GM12891 (cell line): ENCODE measurements at regions not wholly inside any gene's neighbourhood (a gene's known extent, or its start where the extent isn't known, plus 50 kb on each side); places are given as distances from the start of the nearest gene placed in this dataset.
A peak's percentile ranks its signal among the peaks of the same experiment; 100 is the strongest.

ENCODE experiments used
- DNase-seq: peaks from one replicate; pipeline ENCODE4 v3.0.0; 2011; ENCODE audit warnings: low spot score; ENCODE audit not compliant: insufficient read length
- FAIRE-seq: peaks from 2 replicates; lab custom pipeline; 2011; peaks lifted over from hg19 to GRCh38; lab: Jason Lieb, UNC
- PAX5 ChIP-seq: IDR thresholded peaks from 2 replicates; pipeline ENCODE4 v1.6.1; 2011; ENCODE audit warnings: low read length, moderate library complexity, mild to moderate bottlenecking; ENCODE audit not compliant: insufficient read depth, severe bottlenecking
- POLR2A ChIP-seq: IDR thresholded peaks from 2 replicates; pipeline ENCODE4 v1.6.1; 2011; ENCODE audit warnings: low read depth, low read length, control low read depth
- POLR2AphosphoS5 ChIP-seq: IDR thresholded peaks from 2 replicates; pipeline ENCODE4 v1.6.1; 2011; ENCODE audit warnings: low read depth, low read length, control low read depth
- POU2F2 ChIP-seq: IDR thresholded peaks from 2 replicates; pipeline ENCODE4 v1.6.1; 2011; ENCODE audit warnings: low read depth, mild to moderate bottlenecking, control low read depth, low read length, moderate library complexity
- SPI1 ChIP-seq: IDR thresholded peaks from 2 replicates; pipeline ENCODE4 v1.6.1; 2011; ENCODE audit warnings: low read depth, low read length, control low read depth
- TAF1 ChIP-seq: IDR thresholded peaks from 2 replicates; pipeline ENCODE4 v1.6.1; 2011; ENCODE audit warnings: low read depth, low read length, control low read depth

DNA sequence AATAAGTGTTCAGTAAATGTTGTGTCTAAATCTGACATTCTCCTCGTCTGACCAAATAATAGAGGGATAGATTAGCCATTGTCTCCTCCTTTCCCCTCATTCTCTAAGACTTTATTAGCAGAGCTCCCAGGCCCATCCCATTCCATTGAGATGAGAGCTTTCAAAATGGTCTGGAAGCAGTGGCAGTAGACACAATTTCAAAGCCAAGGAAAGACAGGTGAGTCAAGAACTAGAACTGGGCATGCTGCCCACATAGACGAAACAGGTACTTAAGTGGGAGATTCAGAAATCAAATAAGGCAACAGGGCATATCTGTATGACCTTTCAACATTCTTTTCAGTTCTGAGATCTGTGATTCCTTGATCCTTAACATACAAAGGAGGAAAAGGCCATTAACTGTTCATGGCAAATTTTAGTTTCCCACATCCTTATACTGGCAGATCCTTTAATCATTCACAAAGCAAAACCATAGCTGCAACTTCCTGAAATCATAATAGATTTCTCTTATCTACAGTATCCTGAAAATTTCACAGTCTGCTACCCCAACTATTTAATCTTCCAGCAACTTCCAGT, 96.6 kb upstream of the KCNA4 start:
- TF ChIP-seq POU2F2 (no peak), POLR2A (no peak), PAX5 (no peak), TAF1 (no peak)
- DNase-seq (no peak), FAIRE-seq (no peak)

DNA sequence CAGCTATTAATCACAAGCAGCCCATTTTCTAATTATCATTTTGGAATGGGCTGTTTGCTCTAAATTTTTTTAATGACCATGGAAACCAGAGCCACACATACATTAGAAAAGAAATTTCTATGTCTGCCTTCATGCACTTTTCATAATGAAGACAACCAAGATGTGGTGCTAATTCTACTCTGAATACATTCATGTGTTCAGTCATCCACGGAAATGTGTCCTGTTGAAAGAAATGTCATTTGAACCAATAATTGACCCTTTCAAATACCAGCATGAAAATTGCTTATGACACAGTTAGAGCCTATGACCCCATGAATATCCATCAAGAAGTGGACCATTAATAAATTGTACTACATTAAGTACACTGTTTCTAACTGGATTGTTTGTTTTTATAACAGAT, 99.7 kb upstream of the KCNA4 start:
- DNase-seq (no peak), FAIRE-seq (no peak)
- TF ChIP-seq POLR2A (no peak), PAX5 (no peak), TAF1 (no peak), POLR2AphosphoS5 (no peak), SPI1 (no peak), POU2F2 (no peak)

DNA sequence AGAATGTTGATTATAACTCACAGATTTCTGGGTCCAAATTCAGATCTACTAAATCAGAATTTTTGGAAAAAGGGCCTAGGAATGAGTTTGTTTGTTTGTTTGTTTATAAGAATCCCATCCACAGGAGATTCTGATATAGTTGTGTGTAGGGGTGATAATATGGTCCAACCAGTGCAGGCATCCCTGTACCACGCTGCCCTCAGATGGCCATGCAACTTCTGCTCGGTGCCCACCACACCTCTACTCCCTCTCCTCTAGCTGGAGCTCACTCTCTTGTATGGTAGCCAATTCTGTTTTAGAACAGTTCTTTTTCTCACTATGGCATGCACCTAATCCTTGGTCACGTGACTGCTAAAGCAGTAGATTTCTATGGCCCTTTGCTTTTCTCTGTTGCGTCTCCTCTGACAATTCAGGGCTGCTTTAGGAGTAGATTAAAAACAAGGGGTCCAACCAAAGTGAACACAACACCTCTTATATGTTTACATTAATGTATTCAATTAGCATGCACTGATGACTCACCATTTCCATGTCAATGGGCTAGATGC, 103.3 kb upstream of the KCNA4 start:
- no peak for FAIRE-seq
- TF ChIP-seq POLR2AphosphoS5 (no peak), POU2F2 (no peak), POLR2A (no peak), PAX5 (no peak), TAF1 (no peak), SPI1 (no peak)
- no peak for DNase-seq

DNA sequence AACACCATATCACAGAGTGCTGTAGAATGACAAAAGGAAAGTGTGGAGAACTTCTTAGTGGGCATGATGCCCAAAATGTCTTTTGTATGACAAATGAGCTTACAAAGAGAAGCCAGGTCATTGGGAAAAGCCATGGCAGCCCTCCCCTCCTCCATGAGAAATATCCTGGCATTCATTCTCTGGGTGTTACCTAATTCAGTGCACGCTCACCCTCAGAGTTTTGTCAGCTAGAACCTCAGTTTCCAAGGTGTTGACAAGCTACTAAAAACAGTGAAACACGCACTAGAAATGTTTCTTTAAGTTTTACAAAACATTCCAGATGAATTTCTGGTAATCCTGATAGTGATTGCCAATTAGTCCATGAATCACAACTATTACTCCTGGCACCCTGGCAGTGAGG, 105.4 kb upstream of the FSHB start:
- DNase-seq (no peak), FAIRE-seq (no peak)
- TF ChIP-seq SPI1 (no peak), POLR2AphosphoS5 (no peak), POU2F2 (no peak), PAX5 (no peak), POLR2A (no peak)

DNA sequence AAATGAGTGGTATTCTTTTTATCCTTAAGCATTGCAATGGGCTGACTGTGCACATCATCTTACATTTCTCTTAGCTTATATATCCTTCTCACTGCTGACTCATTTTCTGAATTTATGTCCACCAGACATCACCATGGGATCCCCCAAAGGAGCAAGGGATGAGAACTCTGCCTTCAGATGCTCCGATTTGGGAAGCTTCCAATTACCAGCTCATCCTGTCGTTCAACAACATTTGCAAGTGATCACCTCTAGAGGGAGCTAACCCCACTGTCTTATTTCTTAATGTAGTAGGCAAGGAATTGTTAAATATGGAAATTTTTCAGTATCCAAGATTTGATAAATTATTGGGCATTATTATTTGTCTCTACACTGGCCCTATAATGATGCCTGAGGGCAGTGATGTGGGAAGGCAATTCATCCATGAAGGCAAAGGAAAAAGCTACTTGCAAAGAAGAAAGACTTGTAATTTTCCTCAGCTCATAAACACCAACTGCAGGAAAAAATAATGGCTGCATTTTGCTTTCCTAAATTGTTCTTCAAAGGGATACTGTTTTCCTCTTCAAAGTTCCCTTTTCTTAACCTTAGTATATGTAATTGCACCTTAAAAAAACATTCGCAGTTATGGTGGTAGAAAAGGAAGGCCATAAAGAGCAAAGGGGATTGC, 102.4 kb upstream of the FSHB start:
- FAIRE-seq: peak; percentile 60
- TF ChIP-seq POLR2AphosphoS5: no peak
- no peak for TF ChIP-seq POU2F2
- TF ChIP-seq TAF1: no peak
- TF ChIP-seq SPI1: no peak
- no peak for TF ChIP-seq PAX5
- no peak for TF ChIP-seq POLR2A
- no peak for DNase-seq

DNA sequence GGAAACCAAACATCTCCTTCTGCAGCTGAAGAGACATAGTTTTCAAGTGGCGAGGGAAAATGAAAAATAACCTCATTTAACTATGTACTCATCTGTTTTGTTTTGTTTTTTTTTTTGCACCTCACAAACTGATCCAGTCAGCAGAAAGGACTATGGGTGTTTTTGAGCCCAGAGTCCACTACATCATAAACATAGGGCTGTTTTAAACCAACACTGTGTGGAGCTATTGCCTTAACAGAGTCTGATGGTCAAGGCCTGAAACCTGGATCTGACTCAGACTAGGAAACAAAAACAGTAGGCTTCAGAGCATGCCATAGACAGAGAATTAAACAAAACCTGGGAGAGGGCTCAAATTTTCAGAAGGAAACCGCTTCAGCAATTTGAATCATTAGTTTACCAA, 99.3 kb upstream of the FSHB start:
- FAIRE-seq: no peak
- no peak for DNase-seq
- TF ChIP-seq SPI1 (no peak), PAX5 (no peak), POLR2AphosphoS5 (no peak), POLR2A (no peak), POU2F2 (no peak), TAF1 (no peak)

DNA sequence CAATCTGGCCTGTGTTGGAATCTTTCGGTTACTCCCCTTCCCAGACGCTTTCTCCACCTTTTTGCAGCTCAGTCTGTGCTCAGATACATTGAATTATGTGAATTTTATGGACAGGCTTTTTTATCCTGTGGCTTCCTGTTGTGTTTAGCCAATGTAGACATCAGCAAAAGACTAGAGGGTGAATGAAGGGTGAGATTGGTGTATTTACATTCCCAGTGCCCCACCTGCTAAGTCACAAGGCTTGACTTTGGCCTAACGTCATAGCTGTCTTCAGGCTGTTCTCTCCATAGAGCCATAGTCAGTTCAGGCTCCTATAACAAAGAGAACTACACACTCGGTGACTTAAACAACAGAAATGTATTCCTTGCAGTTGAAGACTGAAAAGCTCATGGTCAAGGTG, 97.5 kb upstream of the FSHB start:
- FAIRE-seq: no peak
- no peak for DNase-seq
- TF ChIP-seq POU2F2 (no peak), POLR2AphosphoS5 (no peak), PAX5 (no peak), POLR2A (no peak), SPI1 (no peak), TAF1 (no peak)

DNA sequence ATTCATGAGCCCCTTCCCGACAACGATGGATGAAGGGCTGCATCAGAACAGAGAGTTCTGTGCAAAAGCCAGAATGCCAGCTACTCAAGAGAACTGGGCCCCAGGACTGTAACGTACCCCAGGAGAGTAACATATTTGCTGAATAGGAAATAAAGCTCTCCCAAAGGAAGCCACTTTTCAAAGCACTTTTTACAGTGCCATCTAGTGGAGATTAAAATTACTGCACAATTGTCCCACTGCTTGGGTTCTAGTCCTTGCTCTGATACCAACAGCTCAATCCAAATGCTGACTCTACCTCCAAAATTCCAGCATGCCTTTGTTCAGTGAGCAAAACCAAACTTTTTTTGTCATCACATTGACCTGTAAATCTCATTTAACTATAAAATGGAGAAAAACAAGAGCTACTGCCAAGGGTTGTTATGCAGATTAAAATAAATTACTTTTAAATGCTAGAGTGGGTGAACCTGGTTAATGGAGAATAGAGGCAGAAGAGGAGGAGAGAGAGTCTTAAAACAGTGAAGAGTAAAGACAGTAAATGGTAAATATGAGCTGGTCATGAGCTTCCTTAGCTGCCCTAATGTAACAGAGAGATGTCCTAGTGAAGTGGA, 87.6 kb upstream of the FSHB start:
- DNase-seq: peak; percentile 3
- TF ChIP-seq PAX5 (no peak), POU2F2 (no peak), TAF1 (no peak), POLR2AphosphoS5 (no peak), SPI1 (no peak), POLR2A (no peak)
- no peak for FAIRE-seq

DNA sequence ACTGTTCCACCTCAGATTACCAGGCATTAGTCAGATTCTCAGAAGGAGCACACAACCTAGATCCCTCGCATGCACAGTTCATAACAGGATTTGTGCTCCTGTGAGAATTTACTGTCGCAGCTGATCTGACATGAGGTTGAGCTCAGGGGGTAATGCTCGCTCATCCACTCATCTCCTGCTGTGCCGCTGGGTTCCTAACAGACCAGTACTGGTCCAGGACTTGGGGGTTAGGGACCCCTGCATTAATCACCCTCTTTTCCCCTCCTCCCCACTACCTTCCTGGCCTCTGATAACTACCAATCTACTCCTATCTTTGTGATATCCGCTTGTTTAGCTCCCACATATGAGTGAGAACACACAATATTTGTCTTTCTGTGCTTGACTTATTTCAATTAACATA, 83.5 kb upstream of the FSHB start:
- TF ChIP-seq POLR2AphosphoS5 (no peak), TAF1 (no peak), PAX5 (no peak), POU2F2 (no peak), SPI1 (no peak), POLR2A (no peak)
- FAIRE-seq: no peak
- no peak for DNase-seq

DNA sequence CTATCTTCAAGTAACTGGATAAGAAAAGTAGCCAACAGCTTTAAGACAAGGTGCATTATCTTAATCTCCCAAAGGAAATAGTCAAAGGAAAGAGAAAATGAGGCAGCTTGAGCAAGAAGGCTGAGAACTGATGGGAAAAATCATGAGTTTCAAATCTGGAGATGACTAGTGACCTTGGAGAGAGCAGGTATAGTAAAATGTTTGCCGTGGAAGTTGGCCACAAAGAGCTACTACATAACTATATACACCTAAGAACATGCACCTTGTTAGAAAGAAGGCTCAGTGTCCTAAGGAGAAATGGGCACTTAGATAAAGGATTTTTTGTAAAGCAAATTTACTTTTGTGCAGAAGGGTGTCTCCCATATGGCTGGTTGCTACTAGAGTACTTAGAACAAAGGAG, 80.8 kb upstream of the FSHB start:
- DNase-seq (no peak), FAIRE-seq (no peak)
- TF ChIP-seq POLR2AphosphoS5: no peak
- TF ChIP-seq PAX5: no peak
- TF ChIP-seq POLR2A: no peak
- no peak for TF ChIP-seq SPI1
- no peak for TF ChIP-seq POU2F2
- no peak for TF ChIP-seq TAF1
